Stomach smooth muscle (tissue), 2 donors: ENCODE measurements at regions not wholly inside any gene's neighbourhood (a gene's known extent, or its start where the extent isn't known, plus 50 kb on each side); places are given as distances from the start of the nearest gene placed in this dataset.

ENCODE experiments used
- H3K27ac ChIP-seq: one replicate; pipeline ENCODE4 v1.7.0; 2013; ENCODE audit warnings: mild to moderate bottlenecking, low read length, inconsistent platforms
- H3K27me3 ChIP-seq, 2 donors: one replicate each; pipeline ENCODE4 v1.7.0; 2013; ENCODE audit warnings: low read length in 2 of 2; ENCODE audit not compliant: insufficient read depth in 2 of 2, control insufficient read depth in 1 of 2
- H3K36me3 ChIP-seq, 2 donors: one replicate each; pipeline ENCODE4 v1.7.0; 2013; ENCODE audit warnings: low read length in 2 of 2; ENCODE audit not compliant: control insufficient read depth in 2 of 2, insufficient read depth in 2 of 2
- H3K4me1 ChIP-seq: one replicate; pipeline ENCODE4 v1.7.0; 2013; ENCODE audit warnings: low read length; ENCODE audit not compliant: control insufficient read depth, insufficient read depth
- H3K4me3 ChIP-seq, 2 donors: one replicate each; pipeline ENCODE4 v1.7.0; 2013; ENCODE audit warnings: low read length in 2 of 2
- H3K9ac ChIP-seq, 2 donors: one replicate each; pipeline ENCODE4 v1.7.0; 2013; ENCODE audit warnings: low read length in 2 of 2, mild to moderate bottlenecking in 1 of 2
- H3K9me3 ChIP-seq, 2 donors: one replicate each; pipeline ENCODE4 v1.7.0; 2013; ENCODE audit warnings: low read length in 2 of 2; ENCODE audit not compliant: control insufficient read depth in 2 of 2
- donor health status: healthy.
- donor health status: Pancreatic carcinoma.

DNA sequence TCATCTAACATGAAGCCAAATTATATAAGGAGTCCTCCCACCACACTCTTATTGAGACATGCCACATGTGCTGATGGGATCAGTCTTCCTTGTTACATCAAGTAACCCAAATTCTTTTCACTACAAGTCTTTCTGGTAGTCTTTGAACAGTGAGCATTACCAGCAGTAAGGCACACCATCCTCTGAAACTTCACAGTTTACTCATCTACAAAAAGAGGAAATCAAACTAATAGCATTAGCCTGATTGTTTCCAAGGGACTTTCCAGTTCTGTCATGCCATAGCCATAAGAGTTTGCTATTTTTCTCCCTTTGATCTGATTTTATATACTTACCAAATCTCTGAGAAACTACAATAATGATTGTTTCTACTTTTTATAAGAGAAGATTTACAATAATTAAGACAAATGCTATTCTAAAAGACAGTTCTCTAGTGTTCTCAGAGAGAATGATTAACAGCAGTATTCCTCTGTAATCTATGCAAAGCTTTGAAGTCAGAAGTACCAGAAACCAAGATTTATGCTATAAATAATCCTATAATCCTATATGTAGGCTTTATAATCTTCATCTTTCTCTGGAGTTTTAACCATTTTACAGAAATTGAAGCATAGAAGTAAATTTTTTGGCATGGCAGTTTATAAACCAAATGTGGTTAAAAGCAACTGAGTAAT, 166.2 kb upstream of the ACO1 start:
- Histone ChIP-seq H3K27ac (no peak overlapping the region), H3K9me3 (no peaks in the 10 kb centered on the region), H3K27me3 (no peaks in the 10 kb centered on the region), H3K36me3 (no peaks in the 10 kb centered on the region), H3K9ac (no peak overlapping the region), H3K4me3 (no peak overlapping the region), H3K4me1 (no peaks in the 10 kb centered on the region)

DNA sequence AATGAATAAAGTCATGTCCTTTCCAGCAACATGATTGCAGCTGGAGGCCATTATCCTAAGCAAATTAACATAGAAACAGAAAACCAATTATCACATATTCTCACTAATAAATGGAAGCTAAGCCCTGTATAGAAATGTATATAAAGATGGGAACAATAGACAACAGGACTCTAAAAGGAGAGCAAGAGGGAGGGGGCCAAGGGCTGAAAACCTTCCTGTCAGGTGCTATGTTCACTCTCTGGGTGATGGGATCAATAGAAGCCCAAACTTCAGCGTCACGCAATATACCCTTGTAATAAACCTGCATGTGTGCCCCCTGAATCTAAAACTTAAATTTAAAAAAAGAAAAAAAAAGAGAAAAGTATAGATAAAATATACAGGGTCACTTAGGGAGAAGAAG, 163.7 kb upstream of the ACO1 start:
- H3K4me3 ChIP-seq = no peak overlapping the region
- no peaks in the 10 kb centered on the region for H3K36me3 ChIP-seq
- no peaks in the 10 kb centered on the region for H3K9me3 ChIP-seq
- no peak overlapping the region for H3K9ac ChIP-seq
- no peak overlapping the region for H3K27ac ChIP-seq
- H3K27me3 ChIP-seq = no peaks in the 10 kb centered on the region
- H3K4me1 ChIP-seq = no peaks in the 10 kb centered on the region

DNA sequence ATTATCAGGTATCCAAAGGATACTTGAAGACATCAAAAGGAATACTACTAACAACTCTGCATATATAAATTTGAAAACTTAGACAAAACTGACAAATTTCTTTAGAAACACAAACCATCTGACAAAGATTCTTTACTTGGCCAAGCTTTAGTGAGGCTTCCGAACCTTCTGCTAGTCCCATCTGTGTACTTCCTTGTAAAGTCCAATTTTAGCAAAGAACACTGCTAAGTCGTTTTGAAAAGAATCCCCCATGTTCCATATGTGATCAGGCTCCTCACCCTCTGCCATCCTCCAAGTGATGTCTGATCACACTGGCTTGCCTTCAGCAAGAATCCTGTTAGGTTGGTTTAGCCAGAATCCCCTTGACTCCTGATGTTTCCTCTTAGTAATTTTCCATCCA, 150.0 kb upstream of the ACO1 start:
- no peaks in the 10 kb centered on the region for H3K9me3 ChIP-seq
- H3K36me3 ChIP-seq = no peaks in the 10 kb centered on the region
- H3K4me1 ChIP-seq = no peaks in the 10 kb centered on the region
- H3K27me3 ChIP-seq = no peaks in the 10 kb centered on the region
- H3K4me3 ChIP-seq = no peak overlapping the region
- H3K9ac ChIP-seq = no peak overlapping the region
- no peak overlapping the region for H3K27ac ChIP-seq

DNA sequence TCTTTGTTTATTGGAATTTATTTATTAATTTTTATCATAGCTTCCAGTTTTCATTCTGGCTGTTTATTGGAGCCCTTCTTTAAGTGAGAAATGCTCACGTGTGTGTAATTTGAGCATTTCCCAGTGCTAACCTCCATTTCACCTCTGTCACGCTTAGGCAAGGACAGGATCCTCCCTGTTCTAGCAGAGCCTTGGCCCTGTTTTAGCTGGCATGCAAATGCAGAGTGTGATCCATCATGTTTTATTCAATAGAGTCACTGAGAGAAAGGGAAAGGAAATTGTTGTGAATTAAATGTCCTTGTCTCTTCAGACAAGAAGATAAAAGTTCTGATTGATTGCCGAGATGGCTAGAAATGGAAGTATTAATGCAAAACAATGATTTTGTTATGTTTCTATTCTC, 137.3 kb upstream of the ACO1 start:
- H3K4me3 ChIP-seq = no peak overlapping the region
- H3K27me3 ChIP-seq = no peaks in the 10 kb centered on the region
- H3K36me3 ChIP-seq = no peaks in the 10 kb centered on the region
- no peaks in the 10 kb centered on the region for H3K9me3 ChIP-seq
- no peaks in the 10 kb centered on the region for H3K4me1 ChIP-seq
- no peak overlapping the region for H3K9ac ChIP-seq
- H3K27ac ChIP-seq = no peak overlapping the region

DNA sequence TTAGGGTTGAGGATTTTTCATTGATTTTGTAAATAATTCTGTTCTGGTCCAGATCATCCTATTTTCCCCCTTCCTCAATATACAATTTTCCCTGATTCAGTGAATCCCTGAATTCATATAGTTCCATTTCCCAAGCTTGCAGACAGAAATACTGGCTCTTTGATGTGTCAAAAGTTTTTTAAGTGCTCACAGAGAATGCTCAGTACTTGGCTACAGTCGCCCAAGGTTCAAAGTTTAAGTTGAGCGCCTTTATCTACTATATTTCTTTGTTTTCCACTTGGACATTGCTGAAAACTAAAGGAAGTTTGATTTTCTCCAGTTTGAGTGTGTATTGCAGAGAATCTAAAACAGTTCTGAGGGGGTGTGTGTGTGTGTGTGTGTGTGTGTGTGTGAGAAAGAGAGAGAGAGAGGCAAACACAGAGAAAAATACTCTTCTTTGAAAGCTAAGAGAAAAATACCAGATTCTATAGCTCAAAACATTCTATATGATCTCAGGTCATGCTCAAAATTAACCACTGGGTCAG, 136.2 kb upstream of the ACO1 start:
- no peaks in the 10 kb centered on the region for H3K4me1 ChIP-seq
- no peaks in the 10 kb centered on the region for H3K9me3 ChIP-seq
- no peaks in the 10 kb centered on the region for H3K27me3 ChIP-seq
- H3K27ac ChIP-seq = no peak overlapping the region
- H3K4me3 ChIP-seq = no peak overlapping the region
- no peak overlapping the region for H3K9ac ChIP-seq
- H3K36me3 ChIP-seq = no peaks in the 10 kb centered on the region

DNA sequence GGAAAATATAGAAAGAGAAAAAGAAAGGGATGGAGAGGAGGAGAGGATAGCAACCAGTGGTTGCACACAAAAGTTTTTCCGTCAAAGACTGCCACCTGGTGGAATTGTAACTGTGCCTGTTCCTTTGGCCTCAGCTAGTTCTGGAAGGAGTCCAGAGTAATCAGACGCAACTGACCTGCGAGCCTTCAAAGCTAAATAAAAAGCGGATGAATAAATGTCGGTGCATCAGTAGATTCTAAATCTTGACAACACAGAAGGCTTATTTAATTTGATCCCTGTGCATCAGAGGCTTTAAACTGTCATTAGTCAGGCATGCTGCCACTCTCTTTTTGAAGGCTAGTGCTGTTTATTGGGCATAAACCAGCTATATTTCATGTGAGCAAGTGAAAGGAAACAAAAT, 132.9 kb upstream of the ACO1 start:
- Histone ChIP-seq H3K36me3 (no peaks in the 10 kb centered on the region), H3K9me3 (peaks cover 0 to 2% of the 10 kb centered on the region in 2 donors), H3K9ac (no peak overlapping the region), H3K4me3 (peak overlapping the region in 1 of 2 donors; percentile 16), H3K27me3 (no peaks in the 10 kb centered on the region), H3K27ac (no peak overlapping the region), H3K4me1 (no peaks in the 10 kb centered on the region)

DNA sequence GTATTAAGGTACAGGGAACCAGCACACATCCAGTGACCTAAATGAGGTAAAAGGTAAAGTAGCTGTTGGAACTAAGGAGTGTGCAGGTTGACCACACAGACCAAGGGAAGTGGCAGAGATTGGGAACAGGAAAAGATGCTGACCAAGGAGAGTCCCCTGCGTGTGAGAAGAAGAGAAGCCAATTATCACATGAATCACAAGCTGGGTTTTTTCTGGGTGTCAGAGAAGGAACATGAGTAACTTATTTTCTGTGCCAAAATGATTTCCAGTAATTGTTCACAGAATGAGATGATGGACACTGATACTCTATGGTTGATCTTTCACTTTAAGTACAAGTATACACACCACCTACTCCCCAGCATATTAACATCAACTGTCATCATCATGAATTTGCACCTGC, 130.7 kb upstream of the ACO1 start:
- Histone ChIP-seq H3K9me3 (peaks cover 0 to 2% of the 10 kb centered on the region in 2 donors), H3K4me3 (no peak overlapping the region), H3K4me1 (no peaks in the 10 kb centered on the region)

DNA sequence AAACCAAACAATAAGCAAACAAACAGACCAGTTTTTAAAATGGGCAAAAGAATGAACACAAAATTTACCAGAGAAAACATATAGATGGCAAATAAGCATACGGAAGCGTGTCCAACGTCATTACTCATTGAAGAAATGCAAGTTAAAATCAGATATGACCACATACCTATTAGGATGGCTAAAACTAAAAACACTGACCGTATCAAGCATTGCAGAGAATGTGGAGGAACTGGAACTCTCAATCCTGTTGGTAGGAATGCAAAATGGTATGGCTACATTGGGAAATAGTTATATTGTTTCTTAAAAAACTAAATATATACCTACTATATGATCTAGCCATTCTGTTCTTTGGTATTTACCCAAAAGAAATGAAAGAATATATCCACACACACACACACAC, 129.4 kb upstream of the ACO1 start:
- H3K4me3 ChIP-seq = no peak overlapping the region
- H3K36me3 ChIP-seq = no peaks in the 10 kb centered on the region
- H3K9me3 ChIP-seq = peaks cover 0 to 2% of the 10 kb centered on the region in 2 donors
- no peak overlapping the region for H3K27ac ChIP-seq
- H3K9ac ChIP-seq = no peak overlapping the region
- no peaks in the 10 kb centered on the region for H3K4me1 ChIP-seq
- no peaks in the 10 kb centered on the region for H3K27me3 ChIP-seq

More for the DNA sequence above, 130.7 kb upstream of the ACO1 start:
- H3K27me3 ChIP-seq = no peaks in the 10 kb centered on the region
- H3K36me3 ChIP-seq = no peaks in the 10 kb centered on the region
- H3K9ac ChIP-seq = no peak overlapping the region
- no peak overlapping the region for H3K27ac ChIP-seq

DNA sequence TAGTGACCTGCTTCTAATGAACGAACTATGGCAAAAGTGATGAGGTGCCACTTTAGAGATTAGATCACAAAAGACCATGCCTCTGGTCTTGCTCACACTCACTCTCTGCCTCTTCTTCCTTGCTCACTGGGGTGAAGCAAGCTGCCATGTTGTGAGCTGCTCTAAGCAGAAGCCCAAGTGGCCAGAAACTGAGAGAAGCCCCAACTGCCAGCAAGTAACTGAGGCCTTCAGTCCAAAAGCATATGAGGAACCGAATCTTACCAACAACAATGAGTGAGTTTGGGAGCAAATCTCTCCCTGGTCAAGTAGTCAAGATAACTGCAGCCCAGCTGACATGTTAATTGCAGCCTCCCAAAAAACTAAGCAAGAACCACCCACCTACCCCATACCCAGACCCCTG, 126.0 kb upstream of the ACO1 start:
- Histone ChIP-seq H3K4me3 (no peak overlapping the region), H3K9me3 (peaks cover 0 to 2% of the 10 kb centered on the region in 2 donors), H3K27ac (no peak overlapping the region), H3K36me3 (no peaks in the 10 kb centered on the region), H3K9ac (no peak overlapping the region), H3K27me3 (no peaks in the 10 kb centered on the region), H3K4me1 (no peaks in the 10 kb centered on the region)

DNA sequence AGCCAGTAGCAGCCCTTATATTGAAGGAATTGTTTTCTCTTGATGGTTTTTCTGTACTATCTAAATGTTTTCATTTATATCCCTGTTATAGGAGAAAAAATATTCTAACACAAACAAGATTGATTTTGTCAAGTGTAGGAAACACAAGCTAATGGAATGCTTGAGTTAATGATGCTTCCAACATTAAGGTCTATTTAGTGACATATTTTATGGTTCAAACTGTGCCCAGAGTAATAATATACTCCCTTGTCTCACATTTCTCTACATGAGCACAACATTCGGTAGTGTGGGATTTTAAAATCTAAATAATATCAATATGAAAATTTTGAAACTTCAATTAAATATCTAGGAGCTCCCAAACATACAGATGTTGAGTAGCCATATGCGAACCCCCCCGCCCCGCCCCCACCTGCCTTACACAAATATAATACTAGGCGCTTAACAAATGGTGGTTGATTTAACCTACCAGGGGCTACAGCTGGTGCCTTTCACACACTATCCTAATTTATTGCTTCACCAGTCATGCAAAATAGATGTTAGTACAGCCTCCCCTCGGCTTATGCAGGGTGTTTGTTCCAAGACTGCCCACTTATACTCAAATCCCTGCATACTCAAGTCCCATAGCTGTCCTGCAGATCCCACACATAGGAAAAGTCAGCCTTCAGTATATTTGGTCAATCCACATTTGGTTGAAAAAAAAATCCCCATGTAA, 124.1 kb upstream of the ACO1 start:
- Histone ChIP-seq H3K4me3 (no peak overlapping the region), H3K27ac (no peak overlapping the region), H3K36me3 (no peaks in the 10 kb centered on the region), H3K9me3 (no peaks in the 10 kb centered on the region), H3K4me1 (no peaks in the 10 kb centered on the region), H3K27me3 (no peaks in the 10 kb centered on the region), H3K9ac (no peak overlapping the region)
